Activated CD4-positive, alpha-beta T cell treated with anti-CD3 and anti-CD28 coated beads, Interleukin-2, Interleukin-4, amounts not matched to agents 100 ng/mL and 50 ng/mL, durations not matched to agents 16 hours and 8 hours (primary cell): ENCODE measurements at regions not wholly inside any gene's neighbourhood (a gene's known extent, or its start where the extent isn't known, plus 50 kb on each side); places are given as distances from the start of the nearest gene placed in this dataset.
A peak's percentile ranks its signal among the peaks of the same experiment; 100 is the strongest.
"Not testable (repeated sequence)": the region's sequence is repeated elsewhere in the genome, so short reads cannot be mapped to it uniquely, and the experiment has no call there.

Source experiments
- DNase-seq: peaks from one replicate; pipeline ENCODE4 v3.0.0-alpha.2; 2020; ENCODE audit warnings: low spot score

- DNase-seq: no peak
Observed at GRCh38 chrX:75873993-75874392, 88.9 kb upstream of the MAGEE2 start.

- DNase-seq: no peak
Observed at GRCh38 chrX:75883446-75883845, 98.4 kb upstream of the MAGEE2 start.

GRCh38 chrX:75887833-75888232 is 102.8 kb upstream of the MAGEE2 start:
- no peak for DNase-seq

- no peak for DNase-seq
Observed at GRCh38 chrX:75892749-75893148, 107.7 kb upstream of the MAGEE2 start.

GRCh38 chrX:75893281-75893680 is 108.2 kb upstream of the MAGEE2 start:
- DNase-seq: no peak

GRCh38 chrX:75911716-75912115 is 126.7 kb upstream of the MAGEE2 start:
- DNase-seq: no peak

GRCh38 chrX:75957107-75957610 is 172.1 kb upstream of the MAGEE2 start:
- DNase-seq: no peak

GRCh38 chrX:75961321-75961720 is 176.3 kb upstream of the MAGEE2 start:
- not testable (repeated sequence) for DNase-seq

- DNase-seq: no peak
Observed at GRCh38 chrX:75963774-75964173, 178.7 kb upstream of the MAGEE2 start.

GRCh38 chrX:75968293-75968692 is 183.2 kb upstream of the MAGEE2 start:
- DNase-seq: no peak

GRCh38 chrX:75986976-75987375 is 185.9 kb upstream of the PBDC1 start:
- DNase-seq: no peak

- peak; percentile 1 for DNase-seq
Observed at GRCh38 chrX:75989806-75990590, 182.9 kb upstream of the PBDC1 start.

- DNase-seq: no peak
Observed at GRCh38 chrX:75997692-75998091, 175.2 kb upstream of the PBDC1 start.

GRCh38 chrX:76014321-76014720 is 158.5 kb upstream of the PBDC1 start:
- DNase-seq: no peak

GRCh38 chrX:76026292-76026691 is 146.6 kb upstream of the PBDC1 start:
- DNase-seq: no peak

- no peak for DNase-seq
Observed at GRCh38 chrX:76026751-76027150, 146.1 kb upstream of the PBDC1 start.

GRCh38 chrX:76029385-76029784 is 143.5 kb upstream of the PBDC1 start:
- DNase-seq: no peak

- DNase-seq: no peak
Observed at GRCh38 chrX:76064825-76065224, 108.0 kb upstream of the PBDC1 start.

GRCh38 chrX:76076124-76076523 is 96.7 kb upstream of the PBDC1 start:
- DNase-seq: no peak

- DNase-seq: no peak
Observed at GRCh38 chrX:76109654-76110053, 63.2 kb upstream of the PBDC1 start.
